ENCODE measurements at regions not wholly inside any gene's neighbourhood (a gene's known extent, or its start where the extent isn't known, plus 50 kb on each side); places are given as distances from the start of the nearest gene placed in this dataset.

DNA sequence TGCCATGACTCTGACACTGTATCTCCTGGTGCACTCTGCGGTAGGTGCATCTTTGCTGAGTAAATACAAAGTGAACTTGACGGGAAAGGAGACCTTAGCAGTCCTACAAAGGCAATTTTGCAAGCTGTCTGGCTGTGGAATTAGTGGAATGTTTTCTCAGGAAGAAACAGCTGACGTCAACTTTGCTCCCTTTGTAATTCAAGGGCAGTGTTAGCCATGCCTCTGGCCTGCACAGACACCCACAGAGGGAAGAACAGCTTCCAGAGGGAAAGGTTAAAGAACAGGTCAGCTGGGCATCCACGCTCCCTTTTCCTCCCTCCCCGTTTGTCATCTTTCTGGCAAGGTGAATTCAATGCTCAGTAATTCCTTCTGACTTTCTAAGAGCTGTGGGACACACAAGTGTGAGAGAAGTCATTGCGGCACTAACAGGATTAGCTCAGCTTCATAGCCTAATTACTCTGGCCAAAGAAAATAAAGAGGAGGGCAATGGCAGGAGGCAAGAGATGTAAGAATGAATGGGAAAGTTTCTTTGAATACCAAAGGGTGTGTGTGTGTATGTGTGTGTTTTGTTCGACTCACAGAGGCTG lies 476.9 kb upstream of the GOT2 start (continued):
- TF ChIP-seq RERE (CRISPR knock-in tag; IDR thresholded peaks at IDR 0.05; ENCODE audit: low read depth) (0 out of 2 replicates have a peak, but pooled peaks have one; percentile 52), ZNF704 (CRISPR knock-in tag; IDR thresholded peaks at IDR 0.05; ENCODE audit: borderline replicate concordance) (no peak), ZNF660 (CRISPR knock-in tag; IDR thresholded peaks at IDR 0.05; ENCODE audit: borderline replicate concordance, low read depth) (no peak), HIC2 (CRISPR knock-in tag; IDR thresholded peaks at IDR 0.05; ENCODE audit: low read depth) (no peak), ZNF20 (CRISPR knock-in tag; IDR thresholded peaks at IDR 0.05) (no peak), ZNF841 (CRISPR knock-in tag; IDR thresholded peaks at IDR 0.05; ENCODE audit: borderline replicate concordance) (no peak), ZNF501 (CRISPR knock-in tag; IDR thresholded peaks at IDR 0.05) (no peak), ZSCAN29 (CRISPR knock-in tag; conservative IDR thresholded peaks at IDR 0.05) (no peak), SRSF9 (IDR thresholded peaks at IDR 0.05; ENCODE audit: borderline replicate concordance, insufficient read depth, low read depth, low read length, poor library complexity, severe bottlenecking) (no peak), ZKSCAN5 (CRISPR knock-in tag; IDR thresholded peaks at IDR 0.05) (no peak)
- TF ChIP-seq, protein P1, sequence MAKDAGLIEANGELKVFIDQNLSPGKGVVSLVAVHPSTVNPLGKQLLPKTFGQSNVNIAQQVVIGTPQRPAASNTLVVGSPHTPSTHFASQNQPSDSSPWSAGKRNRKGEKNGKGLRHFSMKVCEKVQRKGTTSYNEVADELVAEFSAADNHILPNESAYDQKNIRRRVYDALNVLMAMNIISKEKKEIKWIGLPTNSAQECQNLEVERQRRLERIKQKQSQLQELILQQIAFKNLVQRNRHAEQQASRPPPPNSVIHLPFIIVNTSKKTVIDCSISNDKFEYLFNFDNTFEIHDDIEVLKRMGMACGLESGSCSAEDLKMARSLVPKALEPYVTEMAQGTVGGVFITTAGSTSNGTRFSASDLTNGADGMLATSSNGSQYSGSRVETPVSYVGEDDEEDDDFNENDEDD (CRISPR knock-in tag; IDR thresholded peaks at IDR 0.05; ENCODE audit: borderline replicate concordance) = no peak

All from HepG2 (cell line).